Vagina (tissue), 2 donors: ENCODE measurements at regions not wholly inside any gene's neighbourhood (a gene's known extent, or its start where the extent isn't known, plus 50 kb on each side); places are given as distances from the start of the nearest gene placed in this dataset.

ENCODE experiments used
- CTCF ChIP-seq, 3 experiments: fragments of 450-650 bp in 2 of 3; fragments of 200-600 bp in 1 of 3; sonication (generic) in 1 of 3; IDR thresholded peaks; one replicate each; pipeline ENCODE4 v1.5.1; 2017 to 2019; ENCODE audit warnings: antibody characterized with exemption in 3 of 3, mild to moderate bottlenecking in 2 of 3, moderate library complexity in 2 of 3
- POLR2A ChIP-seq, 2 donors: fragments of 450-650 bp; IDR thresholded peaks; one replicate each; pipeline ENCODE4 v1.6.1; 2017; ENCODE audit warnings: antibody characterized with exemption in 2 of 2, mild to moderate bottlenecking in 2 of 2, moderate library complexity in 2 of 2

- no peak for TF ChIP-seq POLR2A (IDR thresholded peaks at IDR 0.05)
- no peak for TF ChIP-seq CTCF (IDR thresholded peaks at IDR 0.05)
Measured at GRCh38 chr10:109067031-109067430, 856.3 kb downstream of the XPNPEP1 start.
